Esophagus squamous epithelium (tissue), 5 donors: ENCODE measurements at regions not wholly inside any gene's neighbourhood (a gene's known extent, or its start where the extent isn't known, plus 50 kb on each side); places are given as distances from the start of the nearest gene placed in this dataset.

Experiments used
- DNase-seq: peaks from one replicate; lab custom pipeline; 2025; lab: John Stamatoyannopoulos, UW
- H3K27ac ChIP-seq, 4 donors: fragments of 200-600 bp; sonication (generic); one replicate each; pipeline ENCODE4 v1.5.1; 2016 to 2019; ENCODE audit warnings: mild to moderate bottlenecking in 1 of 4
- H3K27me3 ChIP-seq, 4 donors: fragments of 200-600 bp; sonication (generic); 1 replicate in 3 of 4; 2 replicates in 1 of 4; pipeline versions ENCODE4 v1.5.1 to v1.6.0; 2017 to 2021; ENCODE audit warnings: antibody characterized with exemption in 1 of 4
- H3K36me3 ChIP-seq, 3 donors: fragments of 200-600 bp; sonication (generic); one replicate each; pipeline ENCODE4 v1.5.1; 2016 to 2019
- H3K4me1 ChIP-seq, 3 donors: fragments of 200-600 bp; sonication (generic); one replicate each; pipeline ENCODE4 v1.5.1; 2017 to 2019
- H3K4me3 ChIP-seq, 4 donors: fragments of 200-600 bp; sonication (generic); 1 replicate in 3 of 4; 2 replicates in 1 of 4; pipeline ENCODE4 v1.5.1; 2016 to 2019; ENCODE audit warnings: mild to moderate bottlenecking in 2 of 4, moderate library complexity in 1 of 4
- H3K9me3 ChIP-seq, 3 donors: fragments of 200-600 bp; sonication (generic); one replicate each; pipeline ENCODE4 v1.5.1; 2016 to 2019
- CTCF ChIP-seq, 6 experiments: fragments of 450-650 bp in 4 of 6; fragments of 200-600 bp in 2 of 6; sonication (generic) in 2 of 6; IDR thresholded peaks; one replicate each; pipeline ENCODE4 v1.5.1; 2016 to 2019; ENCODE audit warnings: antibody characterized with exemption in 6 of 6, mild to moderate bottlenecking in 4 of 6, moderate library complexity in 4 of 6
- POLR2A ChIP-seq, 4 donors: fragments of 450-650 bp; IDR thresholded peaks; one replicate each; pipeline ENCODE4 v1.6.1; 2017; ENCODE audit warnings: antibody characterized with exemption in 4 of 4, mild to moderate bottlenecking in 4 of 4, moderate library complexity in 3 of 4
- WGBS, 2 donors: methylation state at CpG; one replicate each; pipeline ENCODE4 v1.1.5; 2018; 5-methylcytosine and 5-hydroxymethylcytosine counted together
- intact Hi-C: fragments of 100-400 bp; cut with DNase I; formaldehyde crosslinking; loops from one replicate; pipeline ENCODE4 v1.15.0; 2022
- donor health status: DM: yes; HTN: yes; CAD: no.

GRCh38 chr15:70164156-70164900 is 66.6 kb upstream of the TLE3 start:
- DNase-seq = no peak
- intact Hi-C loops = no loop called here
- no peak overlapping the region for H3K4me3 ChIP-seq
- no peaks in the 10 kb centered on the region for H3K36me3 ChIP-seq
- H3K27ac ChIP-seq = no peak overlapping the region
- 67 to 89% methylated on average over 1 to 3 of the region's 3 CpGs for WGBS, 2 donors
- peaks cover 0 to 34% (median 4%) of the 10 kb centered on the region in 3 donors for H3K4me1 ChIP-seq
- peaks cover 0 to 42% (median 0%) of the 10 kb centered on the region in 4 donors for H3K27me3 ChIP-seq
- TF ChIP-seq CTCF (IDR thresholded peaks at IDR 0.05) (no peak), POLR2A (IDR thresholded peaks at IDR 0.05) (no peak)
- peaks cover 0 to 6% (median 0%) of the 10 kb centered on the region in 3 donors for H3K9me3 ChIP-seq

GRCh38 chr15:70160803-70161565 is 63.3 kb upstream of the TLE3 start:
- peaks cover 0 to 37% (median 4%) of the 10 kb centered on the region in 3 donors for H3K4me1 ChIP-seq
- no peak for TF ChIP-seq POLR2A (IDR thresholded peaks at IDR 0.05)
- TF ChIP-seq CTCF (IDR thresholded peaks at IDR 0.05) = no peak
- WGBS, 2 donors = 69 to 78% methylated on average over 8 to 12 of the region's 19 CpGs
- no peak for DNase-seq
- peaks cover 0 to 6% (median 0%) of the 10 kb centered on the region in 3 donors for H3K9me3 ChIP-seq
- H3K36me3 ChIP-seq = no peaks in the 10 kb centered on the region
- intact Hi-C loops = no loop called here
- H3K27me3 ChIP-seq = peaks cover 0 to 55% (median 0%) of the 10 kb centered on the region in 4 donors
- no peak overlapping the region for H3K4me3 ChIP-seq
- no peak overlapping the region for H3K27ac ChIP-seq

GRCh38 chr15:70160267-70160666 is 62.5 kb upstream of the TLE3 start:
- Histone ChIP-seq H3K9me3 (peaks cover 0 to 6% (median 0%) of the 10 kb centered on the region in 3 donors), H3K4me3 (no peak overlapping the region), H3K27ac (no peak overlapping the region), H3K36me3 (no peaks in the 10 kb centered on the region), H3K4me1 (peaks cover 0 to 37% (median 4%) of the 10 kb centered on the region in 3 donors), H3K27me3 (peaks cover 0 to 62% (median 0%) of the 10 kb centered on the region in 4 donors)
- 17 to 40% methylated on average over 1 of the region's 1 CpG for WGBS, 2 donors
- TF ChIP-seq CTCF (IDR thresholded peaks at IDR 0.05) (no peak), POLR2A (IDR thresholded peaks at IDR 0.05) (no peak)
- intact Hi-C loops = no loop called here
- no peak for DNase-seq

- H3K27me3 ChIP-seq = peaks cover 0 to 66% (median 0%) of the 10 kb centered on the region in 4 donors
- no peak overlapping the region for H3K27ac ChIP-seq
- no peak for DNase-seq
- 64 to 86% methylated on average over 1 to 2 of the region's 2 CpGs for WGBS, 2 donors
- TF ChIP-seq CTCF (IDR thresholded peaks at IDR 0.05) (no peak), POLR2A (IDR thresholded peaks at IDR 0.05) (no peak)
- peaks cover 0 to 38% (median 5%) of the 10 kb centered on the region in 3 donors for H3K4me1 ChIP-seq
- H3K4me3 ChIP-seq = no peak overlapping the region
- peaks cover 0 to 6% (median 0%) of the 10 kb centered on the region in 3 donors for H3K9me3 ChIP-seq
- no peaks in the 10 kb centered on the region for H3K36me3 ChIP-seq
- intact Hi-C loops = no loop called here
Measured at GRCh38 chr15:70159713-70160009, 61.9 kb upstream of the TLE3 start.
